ENCODE measurements at regions not wholly inside any gene's neighbourhood (a gene's known extent, or its start where the extent isn't known, plus 50 kb on each side); places are given as distances from the start of the nearest gene placed in this dataset.

DNA sequence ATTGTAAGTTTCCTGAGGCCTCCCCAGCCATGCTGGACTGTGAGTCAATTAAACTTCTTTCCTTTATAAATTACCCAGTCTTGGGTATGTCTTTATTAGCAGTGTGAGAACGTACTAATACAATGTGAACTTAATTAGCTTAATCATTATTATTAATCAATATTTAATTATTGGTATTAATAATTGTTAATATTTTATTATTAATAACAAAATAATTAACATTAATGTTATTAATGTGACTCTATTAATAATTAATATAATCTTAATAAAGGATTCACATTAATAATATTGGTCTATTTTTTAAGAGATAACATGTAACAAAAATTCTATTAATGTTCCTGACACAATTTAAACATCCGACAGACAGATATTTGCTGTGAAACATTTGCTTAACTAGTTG is 164.9 kb upstream of the ATF7IP start:
- TF ChIP-seq, protein P1, sequence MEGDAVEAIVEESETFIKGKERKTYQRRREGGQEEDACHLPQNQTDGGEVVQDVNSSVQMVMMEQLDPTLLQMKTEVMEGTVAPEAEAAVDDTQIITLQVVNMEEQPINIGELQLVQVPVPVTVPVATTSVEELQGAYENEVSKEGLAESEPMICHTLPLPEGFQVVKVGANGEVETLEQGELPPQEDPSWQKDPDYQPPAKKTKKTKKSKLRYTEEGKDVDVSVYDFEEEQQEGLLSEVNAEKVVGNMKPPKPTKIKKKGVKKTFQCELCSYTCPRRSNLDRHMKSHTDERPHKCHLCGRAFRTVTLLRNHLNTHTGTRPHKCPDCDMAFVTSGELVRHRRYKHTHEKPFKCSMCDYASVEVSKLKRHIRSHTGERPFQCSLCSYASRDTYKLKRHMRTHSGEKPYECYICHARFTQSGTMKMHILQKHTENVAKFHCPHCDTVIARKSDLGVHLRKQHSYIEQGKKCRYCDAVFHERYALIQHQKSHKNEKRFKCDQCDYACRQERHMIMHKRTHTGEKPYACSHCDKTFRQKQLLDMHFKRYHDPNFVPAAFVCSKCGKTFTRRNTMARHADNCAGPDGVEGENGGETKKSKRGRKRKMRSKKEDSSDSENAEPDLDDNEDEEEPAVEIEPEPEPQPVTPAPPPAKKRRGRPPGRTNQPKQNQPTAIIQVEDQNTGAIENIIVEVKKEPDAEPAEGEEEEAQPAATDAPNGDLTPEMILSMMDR (conservative IDR thresholded peaks at IDR 0.05; ENCODE audit: low read length): no peak
- no peak for TF ChIP-seq EZH2phosphoT487 (IDR thresholded peaks at IDR 0.05; ENCODE audit: borderline replicate concordance, low read depth, low read length)
